ENCODE measurements at regions not wholly inside any gene's neighbourhood (a gene's known extent, or its start where the extent isn't known, plus 50 kb on each side); places are given as distances from the start of the nearest gene placed in this dataset.

GRCh38 chr1:5526385-5526750 is 465.9 kb downstream of the NPHP4 start:
- TF ChIP-seq POLR2AphosphoS5 (IDR thresholded peaks at IDR 0.05) (no peak), POLR2A (IDR thresholded peaks at IDR 0.05) (no peak), CTCF (IDR thresholded peaks at IDR 0.05) (no peak)
- DNase-seq (ENCODE audit: low spot score) = no peak
- 44% methylated on average over 8 of the region's 8 CpGs for WGBS
- no peak overlapping the region for H3K27ac ChIP-seq
- H3K4me1 ChIP-seq (replicated peaks) = no peaks in the 10 kb centered on the region
- no peaks in the 10 kb centered on the region for H3K36me3 ChIP-seq
- intact Hi-C loops (cut with DNase I) = no loop called here
- H3K27me3 ChIP-seq (replicated peaks; ENCODE audit: insufficient read depth) = no peaks in the 10 kb centered on the region
- H3K4me3 ChIP-seq = no peak overlapping the region
- no peaks in the 10 kb centered on the region for H3K9me3 ChIP-seq

GRCh38 chr1:5525597-5526384 is 466.4 kb downstream of the NPHP4 start:
- intact Hi-C loops (cut with DNase I) = no loop called here
- DNase-seq (ENCODE audit: low spot score) = no peak
- H3K27me3 ChIP-seq (replicated peaks; ENCODE audit: insufficient read depth) = no peaks in the 10 kb centered on the region
- H3K36me3 ChIP-seq = no peaks in the 10 kb centered on the region
- no peaks in the 10 kb centered on the region for H3K9me3 ChIP-seq
- TF ChIP-seq POLR2AphosphoS5 (IDR thresholded peaks at IDR 0.05) = no peak
- no peak for TF ChIP-seq POLR2A (IDR thresholded peaks at IDR 0.05)
- TF ChIP-seq CTCF (IDR thresholded peaks at IDR 0.05) = no peak
- WGBS = 46% methylated on average over 26 of the region's 27 CpGs
- no peak overlapping the region for H3K4me3 ChIP-seq
- H3K27ac ChIP-seq = no peak overlapping the region
- no peaks in the 10 kb centered on the region for H3K4me1 ChIP-seq (replicated peaks)

GRCh38 chr1:5522531-5523145 is 469.6 kb downstream of the NPHP4 start:
- TF ChIP-seq POLR2A (IDR thresholded peaks at IDR 0.05) (no peak), CTCF (IDR thresholded peaks at IDR 0.05) (no peak), POLR2AphosphoS5 (IDR thresholded peaks at IDR 0.05) (no peak)
- no peak overlapping the region for H3K4me3 ChIP-seq
- 62% methylated on average over 14 of the region's 14 CpGs for WGBS
- H3K27ac ChIP-seq = no peak overlapping the region
- H3K27me3 ChIP-seq (replicated peaks; ENCODE audit: insufficient read depth) = no peaks in the 10 kb centered on the region
- no peaks in the 10 kb centered on the region for H3K4me1 ChIP-seq (replicated peaks)
- H3K9me3 ChIP-seq = no peaks in the 10 kb centered on the region
- no peaks in the 10 kb centered on the region for H3K36me3 ChIP-seq
- no peak for DNase-seq (ENCODE audit: low spot score)
- intact Hi-C loops (cut with DNase I) = no loop called here

DNA sequence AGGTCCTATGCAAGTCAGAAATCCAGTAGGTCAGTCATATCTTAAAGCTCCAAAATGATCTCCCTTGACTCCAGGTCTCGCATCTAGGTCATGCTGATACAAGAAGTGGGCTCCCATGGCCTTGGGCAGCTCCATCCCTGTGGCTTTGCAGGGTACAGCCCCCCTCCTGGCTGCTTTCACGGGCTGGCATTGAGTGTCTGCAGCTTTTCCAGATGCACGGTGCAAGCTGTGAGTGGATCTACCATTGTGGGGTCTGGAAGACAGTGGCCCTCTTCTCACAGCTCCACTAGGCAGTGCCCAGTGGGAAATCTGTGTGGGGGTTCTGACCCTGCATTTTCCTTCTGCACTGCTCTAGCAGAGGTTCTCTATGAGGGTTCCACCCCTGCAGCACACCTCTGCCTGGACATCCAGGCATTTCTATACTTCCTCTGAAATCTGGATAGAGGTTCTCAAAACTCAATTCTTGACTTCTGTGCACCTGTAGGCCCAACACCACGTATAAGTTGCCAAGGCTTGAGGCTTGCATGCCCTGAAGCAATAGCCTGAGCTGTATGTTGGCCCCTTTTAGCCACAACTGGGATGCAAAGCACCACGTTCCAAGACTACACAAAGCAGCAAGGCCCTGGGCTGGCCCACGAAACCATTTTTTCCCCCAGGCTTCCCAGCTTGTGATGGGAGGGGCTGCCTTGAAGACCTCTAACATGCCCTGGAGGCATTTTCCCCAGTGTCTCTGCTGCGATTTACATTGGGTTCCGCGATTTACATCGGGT is 472.7 kb downstream of the NPHP4 start:
- Histone ChIP-seq H3K9me3 (no peaks in the 10 kb centered on the region), H3K36me3 (no peaks in the 10 kb centered on the region), H3K4me3 (no peak overlapping the region), H3K27ac (no peak overlapping the region), H3K27me3 (replicated peaks; ENCODE audit: insufficient read depth) (no peaks in the 10 kb centered on the region), H3K4me1 (replicated peaks) (no peaks in the 10 kb centered on the region)
- intact Hi-C loops (cut with DNase I) = loop anchor here (10.0 kb wide), 1 partner anchor 455 kb away; no protein-coding TSS in a partner anchor
- 75% methylated on average over 10 of the region's 10 CpGs for WGBS
- TF ChIP-seq POLR2AphosphoS5 (IDR thresholded peaks at IDR 0.05) (no peak), CTCF (IDR thresholded peaks at IDR 0.05) (no peak), POLR2A (IDR thresholded peaks at IDR 0.05) (no peak)
- no peak for DNase-seq (ENCODE audit: low spot score)

Measured in prostate gland (tissue), 2 donors.